H4 (cell line): ENCODE measurements at regions not wholly inside any gene's neighbourhood (a gene's known extent, or its start where the extent isn't known, plus 50 kb on each side); places are given as distances from the start of the nearest gene placed in this dataset.

Experiments used
- DNase-seq: peaks from one replicate; pipeline ENCODE4 v3.0.0-alpha.2; 2015; ENCODE audit warnings: low spot score

DNA sequence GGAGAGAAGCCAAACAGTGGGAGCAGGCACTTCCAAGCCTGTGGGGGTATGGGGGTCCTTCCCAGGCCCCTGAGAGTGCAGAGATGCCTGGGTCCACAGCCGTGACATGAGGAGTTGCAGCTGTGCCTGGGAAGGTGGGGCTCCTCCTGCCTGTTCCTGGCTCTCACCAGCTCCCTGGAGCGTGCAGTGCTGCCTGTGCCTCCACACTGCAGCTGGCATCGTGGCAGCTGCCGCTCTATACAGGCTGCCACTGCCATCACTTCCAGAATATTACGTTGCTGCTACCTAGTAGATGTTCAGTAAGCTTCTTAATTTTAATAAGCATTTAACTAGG is 223.7 kb downstream of the KCNC2 start:
- no peak for DNase-seq

DNA sequence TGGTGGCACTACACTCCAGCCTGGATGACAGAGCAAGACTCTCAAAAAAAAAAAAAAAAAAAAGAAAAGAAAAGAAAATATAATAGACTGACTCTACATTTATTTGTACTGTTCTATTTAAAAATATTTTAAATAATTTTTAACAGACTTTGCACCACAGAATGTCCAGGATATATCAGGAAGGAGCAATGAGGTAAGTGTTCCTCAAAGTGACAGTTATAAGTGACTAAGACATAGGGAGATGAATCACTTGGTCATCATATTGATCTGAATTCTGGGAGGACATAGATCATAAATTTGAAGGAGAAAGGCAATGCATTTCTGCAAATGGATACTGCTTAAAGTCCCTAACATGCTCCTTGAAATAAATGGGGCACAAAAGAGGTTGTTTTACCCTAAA is 221.5 kb downstream of the KCNC2 start:
- DNase-seq = no peak
